LNCAP (cell line): ENCODE measurements at regions not wholly inside any gene's neighbourhood (a gene's known extent, or its start where the extent isn't known, plus 50 kb on each side); places are given as distances from the start of the nearest gene placed in this dataset.

Source experiments
- CTCF ChIP-seq: fragments of 450-650 bp; IDR thresholded peaks from 2 replicates; pipeline ENCODE4 v1.5.1; 2017; ENCODE audit warnings: mild to moderate bottlenecking

DNA sequence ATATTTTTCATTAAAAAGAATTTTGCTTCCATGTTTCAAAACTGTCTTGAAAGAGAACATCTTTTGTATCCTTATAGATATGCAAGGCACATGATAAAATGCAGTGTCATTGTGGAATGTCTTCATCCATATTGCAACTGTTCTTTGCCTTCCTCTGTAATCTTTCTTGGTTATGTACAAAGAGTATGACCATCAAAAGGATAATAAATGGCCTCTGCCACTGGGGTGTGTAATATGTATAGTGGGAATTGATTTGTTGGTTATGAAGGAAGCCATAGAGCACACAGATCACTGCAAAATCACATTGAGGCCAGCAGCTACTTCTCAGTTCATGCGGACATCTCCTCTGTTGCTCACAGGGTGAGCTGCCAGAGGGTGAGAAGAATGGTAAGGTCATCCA lies 703.5 kb downstream of the TFAP2A start:
- TF ChIP-seq CTCF: no peak

GRCh38 chr6:9710574-9710973 lies 704.3 kb downstream of the TFAP2A start:
- TF ChIP-seq CTCF: no peak

DNA sequence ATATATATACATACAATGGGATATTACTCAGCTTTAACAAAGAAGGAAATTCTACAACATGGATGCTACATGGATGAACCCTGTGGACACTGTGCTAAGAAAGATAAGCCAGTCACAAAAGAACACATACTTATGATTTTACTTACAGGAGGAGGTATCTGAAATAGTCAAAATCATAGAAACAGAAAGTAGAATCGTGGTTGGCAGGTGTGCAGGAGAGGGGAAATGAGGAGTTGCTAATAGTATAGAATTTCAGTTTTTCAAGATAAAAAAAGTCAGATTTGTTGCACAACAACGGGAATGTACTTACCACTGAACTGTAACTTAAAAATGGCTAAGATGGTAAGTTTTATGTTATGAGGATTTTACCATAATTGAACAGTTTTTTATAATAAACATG lies 706.3 kb downstream of the TFAP2A start:
- no peak for TF ChIP-seq CTCF

DNA sequence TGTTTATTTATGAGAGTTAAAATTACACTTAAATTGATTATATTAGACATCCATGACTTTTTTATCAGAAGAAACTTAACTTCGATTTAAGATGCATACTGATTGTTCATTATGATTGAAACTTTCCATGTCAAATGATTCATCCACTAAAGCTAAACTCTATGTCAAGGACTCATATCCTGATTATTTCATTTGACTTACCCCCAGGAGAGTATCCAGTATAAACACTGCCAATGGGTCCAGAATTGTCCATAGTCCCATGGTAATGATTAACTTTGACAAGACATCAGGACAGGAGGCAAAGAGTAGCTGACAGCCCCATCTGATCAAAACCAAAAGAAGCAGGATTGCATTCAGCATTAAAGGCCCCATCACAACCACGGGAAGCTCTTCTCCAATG lies 709.9 kb downstream of the TFAP2A start:
- no peak for TF ChIP-seq CTCF

- TF ChIP-seq CTCF: no peak
These were observed 712.0 kb downstream of the TFAP2A start for GRCh38 chr6:9702914-9703313.

DNA sequence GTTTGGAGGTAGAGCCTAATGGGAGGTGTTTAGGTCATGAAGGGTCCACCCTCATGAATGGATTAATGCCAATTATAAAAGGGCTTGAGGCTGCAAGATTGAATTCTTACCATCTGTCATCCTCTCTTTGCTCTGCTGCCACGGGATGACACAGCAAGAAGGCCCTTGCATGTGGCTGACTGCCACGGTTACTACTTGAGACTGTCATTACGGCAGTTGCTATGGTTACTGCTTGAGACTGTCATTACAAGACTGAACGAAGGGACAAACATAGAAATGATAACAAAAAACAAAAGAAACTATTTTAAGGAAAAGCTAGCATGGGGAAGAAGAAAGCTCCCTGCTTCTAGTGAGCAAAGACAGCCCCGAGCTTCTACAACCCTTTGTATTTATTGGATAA lies 715.0 kb downstream of the TFAP2A start:
- no peak for TF ChIP-seq CTCF

GRCh38 chr6:9697263-9697931 lies 717.5 kb downstream of the TFAP2A start:
- TF ChIP-seq CTCF: no peak

- no peak for TF ChIP-seq CTCF
These were observed 724.5 kb downstream of the TFAP2A start for GRCh38 chr6:9690388-9690787.
